ENCODE measurements at regions not wholly inside any gene's neighbourhood (a gene's known extent, or its start where the extent isn't known, plus 50 kb on each side); places are given as distances from the start of the nearest gene placed in this dataset.

- TF ChIP-seq CTCF (IDR thresholded peaks at IDR 0.05) (no peak), POLR2A (IDR thresholded peaks at IDR 0.05) (no peak)
Observed at GRCh38 chr3:34832865-34833508, 806.3 kb upstream of the ARPP21 start.
